ENCODE measurements at regions not wholly inside any gene's neighbourhood (a gene's known extent, or its start where the extent isn't known, plus 50 kb on each side); places are given as distances from the start of the nearest gene placed in this dataset.
"Not testable (repeated sequence)": the region's sequence is repeated elsewhere in the genome, so short reads cannot be mapped to it uniquely, and the experiment has no call there.

DNA sequence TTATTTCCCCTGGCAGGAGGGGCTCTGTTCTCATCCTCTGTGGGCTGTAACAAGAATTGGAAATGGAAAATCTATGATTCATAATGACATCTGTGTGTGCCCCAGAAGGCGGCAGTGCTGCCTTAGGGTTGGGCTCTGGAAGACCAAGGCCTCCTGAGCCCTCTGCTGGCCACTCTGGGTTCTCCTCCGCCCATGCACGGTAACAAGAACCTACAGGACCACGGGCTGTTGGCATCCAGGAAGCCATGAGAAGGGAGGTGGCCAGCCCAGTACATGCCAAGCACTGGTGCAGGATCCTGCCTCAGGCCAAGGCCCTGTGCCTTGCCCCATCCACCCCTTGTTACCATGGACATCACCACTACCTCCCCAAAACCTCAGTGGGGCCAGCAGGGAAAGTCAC is 454.2 kb downstream of the TP53TG3F start:
- not testable (repeated sequence) for FAIRE-seq

DNA sequence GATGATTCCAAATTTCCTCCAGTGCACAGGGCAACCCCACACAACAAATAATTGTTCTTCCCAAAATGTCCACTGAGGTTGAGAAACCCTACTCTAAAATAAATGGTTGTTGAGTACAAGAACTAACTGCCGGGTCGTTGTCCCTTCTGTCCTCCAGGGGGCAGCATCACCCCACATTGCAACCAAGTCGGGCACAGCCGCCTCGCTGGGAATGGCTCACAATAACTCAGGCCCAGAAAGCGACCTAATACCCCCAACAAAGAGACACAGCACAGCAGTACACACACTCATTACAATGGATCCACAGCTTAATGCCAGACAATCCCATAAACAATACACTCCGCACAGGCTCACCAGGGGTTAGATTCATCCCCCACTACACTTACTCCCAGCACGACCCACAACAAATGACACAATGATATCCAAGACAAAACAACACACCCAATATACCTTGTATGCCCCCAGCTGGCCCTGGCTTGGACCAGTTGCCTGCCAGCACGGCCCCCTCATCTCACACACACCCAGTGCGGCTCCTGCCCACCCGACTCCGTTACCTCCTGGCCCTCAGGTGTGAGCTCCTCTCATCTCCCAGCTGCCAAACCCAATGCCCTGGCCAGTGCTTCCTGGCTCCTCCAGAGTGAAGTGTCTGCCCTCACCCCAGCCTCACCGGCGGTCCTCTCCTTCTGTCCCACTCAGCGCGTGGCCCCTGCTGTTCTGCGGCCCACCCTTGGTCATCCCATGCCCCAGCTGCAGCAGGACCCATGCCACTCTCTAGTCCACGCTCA is 461.5 kb downstream of the TP53TG3F start:
- FAIRE-seq: not testable (repeated sequence)

DNA sequence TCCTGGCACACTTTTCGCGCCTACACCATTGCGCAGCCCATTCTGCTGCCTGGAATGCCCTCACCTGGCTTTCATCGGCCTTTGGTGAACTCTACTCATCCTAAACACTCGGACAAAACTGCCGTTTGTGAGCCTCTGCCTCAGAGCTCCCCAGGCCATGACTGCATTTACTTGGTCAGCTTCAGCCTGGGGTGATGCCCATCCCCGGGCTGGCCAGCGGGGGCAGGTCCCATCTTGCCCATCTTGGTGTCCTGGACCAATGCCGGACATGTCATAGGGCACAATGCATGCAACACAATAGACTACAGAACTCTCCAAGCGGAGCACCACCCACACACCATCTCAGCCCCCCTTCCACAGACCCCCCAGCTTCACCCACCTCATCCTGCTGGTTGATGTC is 463.5 kb downstream of the TP53TG3F start:
- FAIRE-seq: not testable (repeated sequence)

DNA sequence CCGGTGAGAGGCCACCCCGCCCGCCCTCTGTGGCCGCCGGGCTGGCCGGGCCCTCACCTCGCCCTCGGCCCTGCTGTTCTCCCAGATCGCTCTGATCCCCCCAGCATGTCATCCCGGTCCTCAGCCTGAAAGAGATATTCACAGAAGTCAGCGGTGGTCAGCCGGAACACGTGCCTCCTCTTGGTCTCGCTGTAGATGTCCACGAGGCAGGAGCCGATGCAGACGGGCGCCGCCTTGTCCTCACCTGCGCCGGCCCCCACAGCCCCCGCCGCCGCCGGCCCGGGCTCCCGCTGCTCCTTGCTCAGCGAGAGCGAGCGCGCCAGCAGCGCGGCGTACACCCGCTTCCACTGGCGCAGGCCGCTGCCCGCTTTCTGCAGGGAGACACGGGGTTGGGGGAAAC is 468.6 kb downstream of the TP53TG3F start:
- not testable (repeated sequence) for FAIRE-seq

DNA sequence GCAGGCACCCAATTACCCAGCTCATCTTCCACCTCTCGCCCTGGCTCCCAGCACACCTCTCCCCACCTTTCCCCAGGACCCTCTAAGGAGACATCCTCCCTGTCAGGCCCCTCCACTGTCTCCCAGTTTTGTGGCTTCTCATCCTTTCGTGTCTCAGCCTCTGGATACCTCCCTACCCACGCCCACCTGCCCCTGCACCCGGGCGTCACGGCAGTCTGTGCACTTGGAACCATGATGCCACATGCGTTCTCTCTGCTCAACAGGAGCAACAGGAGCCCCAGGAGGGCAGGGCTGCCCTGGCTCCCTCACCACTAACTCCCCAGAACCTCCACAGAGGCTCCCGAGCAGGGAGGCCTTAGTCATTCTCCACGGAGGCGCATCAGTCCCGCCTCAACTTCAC is 472.8 kb downstream of the TP53TG3F start:
- FAIRE-seq: not testable (repeated sequence)

DNA sequence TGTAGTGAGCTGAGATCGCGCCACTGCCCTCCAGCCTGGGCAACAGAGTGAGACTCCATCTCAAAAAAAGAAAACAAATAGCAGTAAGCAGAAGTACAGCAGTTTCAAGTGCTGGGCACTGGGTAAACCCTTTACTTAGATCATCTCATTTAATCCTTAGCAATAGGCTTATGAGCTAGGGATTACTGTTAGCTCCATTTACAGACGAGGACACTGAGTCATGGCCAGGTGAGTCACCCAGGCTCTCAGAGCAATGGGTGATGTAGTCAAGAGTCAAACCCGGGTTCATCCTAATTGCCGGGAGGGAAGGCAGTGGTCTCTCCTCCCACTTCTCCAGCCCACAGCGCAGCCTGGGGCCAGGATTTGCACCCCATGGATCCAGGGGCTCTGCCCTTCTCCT is 473.6 kb downstream of the TP53TG3F start:
- not testable (repeated sequence) for FAIRE-seq

DNA sequence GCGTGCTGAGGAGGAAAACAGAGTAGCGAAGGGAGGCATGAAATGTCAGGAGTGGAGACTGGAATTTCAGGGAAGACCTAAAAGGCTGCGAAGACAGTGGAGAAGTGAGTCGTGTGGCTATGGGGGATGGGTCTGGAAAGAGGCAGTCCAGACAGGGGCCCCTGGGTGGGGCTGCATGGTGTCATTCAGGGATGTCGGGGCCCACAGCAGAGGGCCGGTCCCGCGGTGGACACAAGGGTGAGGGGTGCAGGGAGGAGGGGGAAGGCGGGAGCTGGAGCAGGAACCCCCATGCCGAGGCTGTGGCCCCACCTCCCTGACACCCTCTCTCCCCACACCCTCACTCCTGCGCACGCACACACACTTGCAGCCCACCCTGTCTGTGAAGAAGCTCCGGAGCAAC is 476.4 kb downstream of the TP53TG3F start:
- not testable (repeated sequence) for FAIRE-seq

DNA sequence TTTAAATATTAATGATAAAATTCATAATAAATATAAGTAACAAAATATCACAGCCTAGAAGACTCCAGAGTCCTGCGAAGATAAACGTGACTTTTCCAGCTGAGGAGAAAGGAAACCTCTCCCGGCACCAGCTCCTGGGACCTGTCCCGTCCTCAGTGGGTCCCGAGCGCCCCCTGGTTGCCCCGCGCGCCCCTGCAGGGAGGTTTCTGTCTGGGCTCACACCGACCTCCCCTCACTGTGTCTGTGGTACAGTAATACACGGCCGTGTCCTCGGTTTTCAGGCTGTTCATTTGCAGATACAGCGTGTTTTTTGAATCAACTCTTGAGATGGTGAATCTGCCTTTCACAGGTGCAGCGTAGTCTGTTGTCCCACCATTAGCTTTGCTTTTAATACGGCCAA is 478.7 kb downstream of the TP53TG3F start:
- peak; percentile 19 for FAIRE-seq

DNA sequence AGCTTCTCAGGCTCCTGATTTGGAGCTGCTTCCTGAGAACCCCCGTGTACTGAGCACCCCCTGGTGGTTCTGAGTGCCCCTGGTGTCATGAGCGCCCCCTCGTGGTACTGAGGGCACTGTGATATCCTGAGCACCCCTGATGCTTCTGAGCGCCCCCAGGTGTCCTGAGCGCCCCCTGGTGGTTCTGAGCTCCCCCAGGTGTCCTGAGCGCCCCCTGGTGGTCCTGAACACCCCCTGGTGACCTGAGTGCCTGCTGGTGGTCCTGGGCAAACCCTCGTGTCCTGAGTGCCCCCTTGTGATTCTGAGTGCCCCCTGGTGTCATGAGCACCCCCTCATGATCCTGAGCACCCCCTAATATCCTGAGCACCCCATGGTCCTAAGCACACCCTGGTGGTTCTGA is 502.1 kb downstream of the TP53TG3F start:
- FAIRE-seq: not testable (repeated sequence)

DNA sequence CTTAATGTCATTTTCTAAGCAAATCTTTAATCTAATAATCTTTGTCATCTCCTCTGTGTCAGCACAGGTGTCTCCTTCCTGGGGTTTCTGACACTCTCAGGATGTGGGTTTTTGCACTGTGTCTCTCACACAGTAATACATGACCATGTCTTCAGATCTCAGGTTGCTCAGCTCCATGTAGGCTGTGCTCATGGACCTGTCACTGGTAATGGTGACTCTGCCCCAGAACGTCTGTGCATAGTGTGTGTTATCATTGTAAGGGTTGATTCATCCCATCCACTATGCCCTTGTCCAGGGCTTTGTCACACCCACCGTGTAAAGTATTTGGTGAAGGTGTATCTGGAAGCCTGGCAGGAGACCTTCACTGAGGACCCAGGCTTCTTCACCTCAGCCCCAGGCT is 506.1 kb downstream of the TP53TG3F start:
- FAIRE-seq: not testable (repeated sequence)

DNA sequence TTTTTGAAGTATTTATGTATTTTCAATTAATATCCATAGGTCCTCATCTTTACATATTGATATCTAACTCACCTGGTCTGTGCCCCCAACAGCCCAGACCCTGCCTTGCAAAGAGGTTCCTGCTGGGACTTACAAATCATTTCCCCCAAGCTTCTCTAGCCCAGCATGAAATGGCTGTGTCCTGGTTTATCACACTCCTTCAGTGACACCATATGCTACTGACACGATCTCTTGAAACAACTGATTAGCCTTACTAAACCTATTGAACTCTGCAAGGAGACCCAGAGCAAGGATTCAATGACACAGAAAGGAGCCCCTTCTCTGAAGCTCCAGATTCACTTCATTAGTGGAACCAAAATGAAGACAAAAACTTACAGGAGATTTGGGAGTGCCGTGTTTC is 507.4 kb downstream of the TP53TG3F start:
- FAIRE-seq: not testable (repeated sequence)

DNA sequence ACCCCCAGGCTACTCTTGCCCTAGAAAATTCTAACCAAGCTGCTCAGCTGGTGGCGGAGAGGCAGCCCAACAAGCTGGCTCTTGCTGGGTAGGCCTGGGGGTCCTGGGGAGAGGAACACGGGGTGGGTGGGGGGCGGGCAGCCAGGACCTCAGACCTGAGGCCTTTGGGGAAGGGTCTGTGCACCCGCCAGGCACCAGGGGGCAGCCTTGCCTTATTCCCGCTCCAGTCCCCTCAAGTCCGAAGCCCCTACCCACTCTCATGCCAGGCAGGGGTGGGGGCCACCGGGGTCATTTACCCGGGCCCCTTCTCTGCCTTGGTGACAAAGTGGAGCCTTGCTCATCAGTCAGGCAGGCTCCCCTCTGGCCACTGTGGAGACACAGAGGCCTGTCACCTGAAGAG is 515.1 kb downstream of the TP53TG3F start:
- FAIRE-seq: not testable (repeated sequence)

DNA sequence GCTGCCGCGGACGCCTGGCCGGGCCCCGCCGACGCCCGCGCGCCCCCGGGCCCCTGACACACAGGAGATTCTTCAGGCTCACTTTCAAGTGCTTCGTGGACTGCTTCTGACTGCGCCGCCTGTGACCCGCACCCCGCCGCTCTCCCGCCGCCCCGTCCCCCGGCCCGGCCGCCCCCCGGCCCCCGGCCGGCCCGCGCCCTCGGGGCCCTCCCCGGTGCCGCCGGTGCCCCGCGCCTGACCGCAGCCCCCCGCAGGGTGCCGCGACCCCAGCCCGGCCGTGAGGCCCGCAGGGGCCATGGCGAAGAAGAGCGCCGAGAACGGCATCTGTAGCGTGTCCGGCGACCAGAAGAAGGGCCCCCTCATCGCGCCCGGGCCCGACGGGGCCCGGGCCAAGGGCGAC is 516.3 kb downstream of the TP53TG3F start:
- not testable (repeated sequence) for FAIRE-seq

DNA sequence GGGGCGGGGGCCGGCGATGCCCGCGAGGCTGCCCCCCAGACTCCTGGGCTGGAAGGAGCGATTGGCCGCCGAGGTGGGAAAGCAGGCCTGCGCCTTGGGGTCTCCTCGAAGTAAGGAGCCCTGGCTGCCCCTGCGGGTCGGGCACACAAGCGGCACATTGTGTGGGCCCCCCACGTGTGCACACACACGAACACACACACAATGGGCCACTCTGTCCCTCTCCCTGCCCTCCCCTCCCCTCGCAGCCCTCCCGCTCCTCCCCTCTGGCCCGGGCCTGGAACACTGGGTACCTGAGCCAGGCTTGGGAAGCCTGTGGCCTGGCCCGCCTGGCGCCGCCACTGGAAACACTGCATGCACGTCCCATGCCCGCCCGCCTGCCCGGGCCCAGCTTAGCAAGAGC is 517.1 kb downstream of the TP53TG3F start:
- not testable (repeated sequence) for FAIRE-seq

DNA sequence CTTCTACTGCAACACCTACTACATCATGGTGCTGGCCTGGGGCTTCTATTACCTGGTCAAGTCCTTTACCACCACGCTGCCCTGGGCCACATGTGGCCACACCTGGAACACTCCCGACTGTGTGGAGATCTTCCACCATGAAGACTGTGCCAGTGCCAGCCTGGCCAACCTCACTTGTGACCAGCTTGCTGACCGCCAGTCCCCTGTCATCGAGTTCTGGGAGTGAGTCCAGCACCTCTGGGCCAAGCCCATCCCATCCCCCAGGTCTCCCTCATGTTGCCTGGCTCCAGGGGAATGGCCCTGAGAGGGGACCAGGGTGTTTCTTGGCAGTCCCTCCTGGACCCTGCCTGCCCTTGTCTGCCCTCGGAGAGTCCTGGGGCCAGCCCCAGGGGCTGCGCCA is 519.4 kb downstream of the TP53TG3F start:
- FAIRE-seq: not testable (repeated sequence)

DNA sequence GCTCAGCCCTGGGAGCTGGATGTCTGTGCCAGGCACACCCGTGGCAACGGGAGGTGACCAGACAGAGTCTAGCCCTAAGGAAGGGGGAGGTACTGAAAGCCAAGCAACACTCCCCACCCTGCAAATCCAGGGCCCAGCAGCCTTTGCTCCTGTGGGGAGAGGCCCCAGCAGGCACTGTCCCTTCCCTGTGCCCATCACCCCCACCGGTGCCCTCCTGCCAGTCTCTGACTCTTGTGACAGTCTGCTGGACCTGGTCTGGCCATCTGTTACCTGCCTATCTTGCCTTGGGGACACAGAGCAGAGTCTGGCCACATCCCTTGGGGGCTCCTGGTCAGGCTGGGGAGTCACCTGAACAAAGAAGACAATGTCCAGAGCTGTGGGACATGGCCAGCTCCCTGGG is 520.2 kb downstream of the TP53TG3F start:
- not testable (repeated sequence) for FAIRE-seq

DNA sequence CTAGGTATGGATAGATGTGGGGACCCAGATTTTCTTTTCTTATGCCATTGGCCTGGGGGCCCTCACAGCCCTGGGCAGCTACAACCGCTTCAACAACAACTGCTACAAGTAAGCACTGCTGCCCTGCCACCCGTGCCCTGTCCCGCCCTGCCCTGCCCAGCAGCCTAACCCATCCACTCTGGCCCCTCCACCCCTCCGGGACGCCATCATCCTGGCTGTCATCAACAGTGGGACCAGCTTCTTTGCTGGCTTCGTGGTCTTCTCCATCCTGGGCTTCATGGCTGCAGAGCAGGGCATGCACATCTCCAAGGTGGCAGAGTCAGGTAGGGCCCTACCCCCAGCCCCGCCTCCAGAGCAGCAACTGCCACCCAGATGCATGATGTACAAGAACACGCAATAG is 521.3 kb downstream of the TP53TG3F start:
- FAIRE-seq: not testable (repeated sequence)

DNA sequence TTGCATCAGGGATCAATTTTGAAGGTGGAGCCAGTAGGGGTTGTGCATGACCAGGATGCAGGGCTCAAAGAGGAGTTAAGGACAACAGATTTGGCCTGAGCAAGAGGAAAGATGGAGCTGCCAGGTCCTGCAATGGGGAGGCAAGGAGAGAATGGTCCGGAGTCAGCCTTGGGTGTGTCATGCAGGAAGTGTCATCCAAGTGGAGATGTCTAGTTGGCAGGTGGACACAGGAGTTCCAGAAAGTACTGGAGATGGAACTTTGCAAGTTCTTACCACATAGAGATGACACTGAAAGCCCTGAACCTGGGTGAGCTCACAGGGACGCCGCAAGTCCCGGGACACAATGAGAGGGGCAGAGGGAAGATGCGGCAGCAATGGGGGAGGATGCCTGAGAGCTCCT is 525.0 kb downstream of the TP53TG3F start:
- not testable (repeated sequence) for FAIRE-seq

DNA sequence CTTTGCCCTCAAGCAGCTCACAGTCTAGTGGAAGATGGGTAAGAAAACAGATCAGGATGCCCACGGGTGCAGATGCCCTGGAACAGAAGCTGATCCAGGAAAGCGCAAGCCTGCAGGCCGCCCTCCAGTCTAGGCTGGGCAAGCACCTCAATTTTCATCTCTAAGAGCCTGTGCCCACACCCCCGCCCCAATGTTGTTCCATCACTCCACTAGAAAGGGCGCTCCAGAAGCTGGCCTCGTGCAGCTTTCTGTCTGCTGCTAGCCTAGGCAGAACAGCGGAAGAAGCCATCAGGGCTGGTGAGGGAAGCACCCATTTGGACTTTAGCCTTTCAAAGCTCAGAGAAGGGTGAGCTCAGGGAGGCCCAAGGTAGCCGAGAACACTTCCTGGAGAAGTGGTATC is 527.1 kb downstream of the TP53TG3F start:
- FAIRE-seq: not testable (repeated sequence)

DNA sequence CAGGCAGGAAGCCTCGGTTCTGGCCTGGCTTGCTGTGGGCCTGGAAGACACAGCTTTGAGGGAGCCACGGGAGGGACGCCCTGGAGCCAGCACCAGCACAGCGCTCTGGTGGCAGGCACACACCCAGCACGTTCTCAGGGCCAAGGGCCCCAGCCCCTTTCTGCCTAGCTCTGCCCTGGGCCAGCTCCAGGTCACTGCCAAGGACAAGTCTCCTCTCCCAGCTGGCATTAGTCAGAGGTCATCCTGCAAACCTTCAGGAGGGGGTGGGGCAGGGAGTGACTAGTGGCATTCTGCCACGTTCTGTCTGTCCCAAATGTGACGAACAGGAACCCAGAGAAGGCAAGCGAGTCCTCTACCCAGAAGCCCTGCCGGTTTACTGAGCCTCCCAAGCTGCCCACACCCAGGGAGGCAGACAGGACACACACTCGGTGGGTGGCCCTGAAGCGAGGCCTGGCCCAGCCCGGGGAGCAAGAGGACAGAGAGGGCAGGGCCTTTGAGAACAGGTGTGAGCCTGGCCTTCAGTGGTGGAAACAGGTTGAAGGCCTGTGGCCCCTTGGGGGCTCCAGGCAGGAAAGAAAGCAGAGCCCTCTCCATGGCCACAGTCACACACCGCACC is 528.0 kb downstream of the TP53TG3F start:
- FAIRE-seq: not testable (repeated sequence)

DNA sequence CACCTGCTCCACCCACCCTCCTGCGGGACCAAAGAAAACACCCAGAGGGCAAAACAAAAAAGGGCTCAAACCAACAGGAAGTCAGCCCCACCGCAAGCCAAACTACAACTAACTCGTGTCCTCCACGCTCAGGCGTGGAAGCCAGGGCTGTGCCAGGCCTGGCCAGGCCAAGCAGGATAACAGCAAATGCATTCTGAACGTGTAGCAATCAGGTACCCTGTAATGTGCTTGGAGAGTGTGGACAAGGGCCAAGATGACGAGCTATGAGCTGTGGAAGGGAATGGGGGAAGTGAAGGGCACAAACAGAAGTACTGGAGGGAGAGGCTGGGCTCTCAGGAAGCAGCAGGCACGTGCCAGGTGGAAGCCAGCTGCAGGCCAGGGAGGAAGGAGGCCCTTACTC is 528.6 kb downstream of the TP53TG3F start:
- FAIRE-seq: not testable (repeated sequence)

DNA sequence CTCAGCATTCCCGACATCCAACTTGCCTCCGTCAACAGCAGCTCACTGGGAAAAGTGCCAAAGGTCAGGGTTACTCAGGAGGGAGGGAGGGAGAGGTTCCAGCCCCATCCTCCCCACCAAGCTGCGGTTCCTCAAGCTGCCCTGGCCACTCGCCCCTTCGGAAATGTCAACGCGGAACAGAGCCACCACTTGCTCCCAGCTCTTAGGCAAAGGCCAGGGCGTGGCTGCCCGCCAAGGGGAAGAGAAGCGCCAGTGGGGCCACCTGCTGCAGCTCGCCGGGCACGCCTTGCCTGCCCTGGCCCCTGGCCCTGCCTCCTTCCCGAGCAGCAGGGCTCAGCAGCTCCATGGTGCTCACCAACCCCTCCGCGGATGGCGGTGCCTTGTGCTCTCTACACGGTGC is 531.1 kb downstream of the TP53TG3F start:
- FAIRE-seq: not testable (repeated sequence)

DNA sequence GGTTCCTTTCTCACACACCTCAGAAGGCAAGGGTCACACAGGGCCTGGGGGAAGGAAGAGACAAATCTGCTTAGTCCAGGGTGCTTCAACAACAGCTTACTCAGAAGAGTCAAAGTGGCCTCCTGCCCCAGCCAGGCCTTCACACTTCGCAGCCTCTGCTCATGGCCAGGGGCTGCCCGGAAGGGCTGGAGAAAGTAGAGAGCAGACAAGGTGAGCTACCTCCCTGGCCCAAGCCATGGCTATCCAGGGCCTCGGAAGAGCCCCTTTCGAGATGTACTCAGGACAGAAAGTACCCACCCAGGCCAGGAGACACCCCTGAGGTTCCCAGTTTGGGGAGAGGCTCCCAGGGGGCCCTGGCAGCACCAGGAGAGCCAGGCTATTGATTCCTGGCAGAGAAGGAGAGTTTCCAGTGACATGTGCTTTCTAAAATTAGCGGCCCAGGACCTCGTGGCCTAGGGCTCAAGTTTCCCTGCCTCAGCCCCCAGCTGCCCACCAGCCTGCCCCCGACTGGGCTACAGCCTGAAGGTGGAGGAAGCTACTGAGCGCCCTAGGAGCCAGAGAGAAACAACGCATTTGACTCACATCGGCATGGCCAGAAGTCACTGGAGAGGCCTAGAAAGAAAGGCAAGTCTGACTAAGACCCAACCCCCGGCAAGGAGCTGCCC is 533.2 kb downstream of the TP53TG3F start:
- not testable (repeated sequence) for FAIRE-seq

DNA sequence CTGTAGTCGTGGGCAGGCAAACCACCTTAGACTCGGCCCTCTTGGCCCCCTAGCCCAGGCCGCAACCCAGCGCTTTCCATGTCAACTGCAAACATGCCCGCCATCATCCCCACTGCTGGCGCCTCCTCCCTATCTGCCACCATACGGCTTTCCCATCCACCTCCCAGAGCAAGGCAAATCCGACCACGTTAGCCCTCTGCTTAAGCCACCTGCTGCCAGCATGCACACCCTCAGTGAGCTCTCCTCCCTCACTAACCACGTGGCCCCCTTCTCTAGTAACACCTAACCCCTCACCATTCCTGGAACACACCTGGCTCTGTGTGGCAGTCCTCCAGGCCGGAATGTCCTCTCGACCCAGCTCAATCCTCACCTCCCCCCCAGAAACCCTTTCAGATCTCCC is 534.8 kb downstream of the TP53TG3F start:
- not testable (repeated sequence) for FAIRE-seq

Measured in TTC549 (cell line).